PC-9 (cell line): ENCODE measurements at regions not wholly inside any gene's neighbourhood (a gene's known extent, or its start where the extent isn't known, plus 50 kb on each side); places are given as distances from the start of the nearest gene placed in this dataset.

Source experiments
- EZH2 ChIP-seq: fragments of 200-600 bp; sonication (generic); IDR thresholded peaks from 2 replicates; pipeline ENCODE4 v1.8.0; 2017; ENCODE audit warnings: antibody characterized with exemption, low read depth
- TF ChIP-seq, protein P1 (sequence below): fragments of 200-600 bp; sonication (generic); conservative IDR thresholded peaks from 2 replicates; pipeline ENCODE4 v1.6.1; 2017; ENCODE audit warnings: mixed run types, antibody characterized with exemption, mild to moderate bottlenecking, moderate library complexity

GRCh38 chr13:43984292-43984691 is 104.6 kb downstream of the LACC1 start:
- TF ChIP-seq, protein P1, sequence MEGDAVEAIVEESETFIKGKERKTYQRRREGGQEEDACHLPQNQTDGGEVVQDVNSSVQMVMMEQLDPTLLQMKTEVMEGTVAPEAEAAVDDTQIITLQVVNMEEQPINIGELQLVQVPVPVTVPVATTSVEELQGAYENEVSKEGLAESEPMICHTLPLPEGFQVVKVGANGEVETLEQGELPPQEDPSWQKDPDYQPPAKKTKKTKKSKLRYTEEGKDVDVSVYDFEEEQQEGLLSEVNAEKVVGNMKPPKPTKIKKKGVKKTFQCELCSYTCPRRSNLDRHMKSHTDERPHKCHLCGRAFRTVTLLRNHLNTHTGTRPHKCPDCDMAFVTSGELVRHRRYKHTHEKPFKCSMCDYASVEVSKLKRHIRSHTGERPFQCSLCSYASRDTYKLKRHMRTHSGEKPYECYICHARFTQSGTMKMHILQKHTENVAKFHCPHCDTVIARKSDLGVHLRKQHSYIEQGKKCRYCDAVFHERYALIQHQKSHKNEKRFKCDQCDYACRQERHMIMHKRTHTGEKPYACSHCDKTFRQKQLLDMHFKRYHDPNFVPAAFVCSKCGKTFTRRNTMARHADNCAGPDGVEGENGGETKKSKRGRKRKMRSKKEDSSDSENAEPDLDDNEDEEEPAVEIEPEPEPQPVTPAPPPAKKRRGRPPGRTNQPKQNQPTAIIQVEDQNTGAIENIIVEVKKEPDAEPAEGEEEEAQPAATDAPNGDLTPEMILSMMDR: no peak
- TF ChIP-seq EZH2: no peak
